AG09319 (cell line): ENCODE measurements at regions not wholly inside any gene's neighbourhood (a gene's known extent, or its start where the extent isn't known, plus 50 kb on each side); places are given as distances from the start of the nearest gene placed in this dataset.

Experiments used
- DNase-seq: peaks from one replicate; pipeline ENCODE4 v3.0.0-alpha.2; 2010; ENCODE audit warnings: low read depth; ENCODE audit errors: extremely low read depth
- CTCF ChIP-seq: IDR thresholded peaks from 2 replicates; pipeline ENCODE4 v1.5.1; 2011; ENCODE audit warnings: low read depth, mild to moderate bottlenecking, inconsistent platforms, low read length, moderate library complexity

- TF ChIP-seq CTCF: no peak
These were observed 122.2 kb upstream of the RCN1 start for GRCh38 chr11:31968461-31969358.

GRCh38 chr11:31967404-31968130 lies 123.3 kb upstream of the RCN1 start:
- no peak for DNase-seq
- TF ChIP-seq CTCF: no peak

More at GRCh38 chr11:31968461-31969358, 122.2 kb upstream of the RCN1 start:
- no peak for DNase-seq

- DNase-seq: no peak
- TF ChIP-seq CTCF: no peak
These were observed 124.0 kb upstream of the RCN1 start for GRCh38 chr11:31966846-31967245.

DNA sequence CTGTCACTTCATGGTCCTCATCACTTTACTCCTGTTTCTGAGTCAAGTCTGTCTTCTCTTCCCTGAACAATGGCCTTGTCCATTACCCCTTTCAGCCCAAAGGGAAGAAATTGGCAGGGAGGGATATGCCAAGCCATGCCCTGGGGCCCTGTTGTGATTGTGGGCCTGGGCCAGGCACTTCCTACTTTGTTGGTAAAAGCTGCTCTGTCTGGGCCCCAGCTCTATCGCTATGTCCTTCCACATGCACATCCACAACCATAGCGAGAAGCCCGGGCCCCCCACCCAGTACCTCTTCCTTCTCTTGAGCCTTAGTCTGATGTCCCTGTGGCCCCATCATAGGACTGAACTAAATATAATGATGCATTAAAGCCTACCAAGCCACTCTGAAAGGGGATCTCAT lies 126.7 kb upstream of the RCN1 start:
- no peak for TF ChIP-seq CTCF
- DNase-seq: no peak

- TF ChIP-seq CTCF: no peak
- no peak for DNase-seq
These were observed 130.7 kb upstream of the RCN1 start for GRCh38 chr11:31960126-31960525.

GRCh38 chr11:31959716-31960115 lies 131.2 kb upstream of the RCN1 start:
- DNase-seq: no peak
- TF ChIP-seq CTCF: no peak
